Mesothelial cell of epicardium (in vitro differentiated cells): ENCODE measurements at regions not wholly inside any gene's neighbourhood (a gene's known extent, or its start where the extent isn't known, plus 50 kb on each side); places are given as distances from the start of the nearest gene placed in this dataset.

Experiments used
- DNase-seq, 2 experiments: peaks; one replicate each; pipeline ENCODE4 v3.0.0; 2021; ENCODE audit warnings: low spot score in 2 of 2; ENCODE audit not compliant: unreplicated experiment in 2 of 2
- H3K27ac Mint-ChIP-seq: 2 replicates; pipeline ENCODE4 v1.8.0; 2021; ENCODE audit warnings: mixed read lengths
- H3K27me3 Mint-ChIP-seq: 2 replicates; pipeline ENCODE4 v1.8.0; 2021; ENCODE audit warnings: low read depth, mixed read lengths
- H3K36me3 Mint-ChIP-seq: 2 replicates; pipeline ENCODE4 v1.8.0; 2021; ENCODE audit warnings: mixed read lengths
- H3K4me1 Mint-ChIP-seq: 2 replicates; pipeline ENCODE4 v1.8.0; 2021; ENCODE audit warnings: mixed read lengths
- H3K4me3 Mint-ChIP-seq: 2 replicates; pipeline ENCODE4 v1.8.0; 2021; ENCODE audit warnings: mild to moderate bottlenecking, moderate library complexity, mixed read lengths
- H3K9me3 Mint-ChIP-seq: 2 replicates; pipeline ENCODE4 v1.8.0; 2021; ENCODE audit warnings: mixed read lengths
- CTCF ChIP-seq: fragments of 200-600 bp; sonication (generic); IDR thresholded peaks from one replicate; pipeline ENCODE4 v1.5.0; 2021; ENCODE audit warnings: antibody characterized with exemption; ENCODE audit not compliant: unreplicated experiment

- no peak for TF ChIP-seq CTCF
- Mint-ChIP-seq H3K27ac (no peak overlapping the region), H3K36me3 (no peaks in the 10 kb centered on the region), H3K4me3 (no peak overlapping the region), H3K27me3 (peaks cover 4% of the 10 kb centered on the region), H3K9me3 (no peaks in the 10 kb centered on the region), H3K4me1 (no peaks in the 10 kb centered on the region)
- no peak for DNase-seq
Measured at GRCh38 chr15:38853608-38854007, 289.0 kb upstream of the RASGRP1 start.

GRCh38 chr15:38854506-38854905, 289.9 kb upstream of the RASGRP1 start:
- no peak for TF ChIP-seq CTCF
- no peaks in the 10 kb centered on the region for H3K4me1 Mint-ChIP-seq
- no peak overlapping the region for H3K27ac Mint-ChIP-seq
- DNase-seq, result no peak
- no peaks in the 10 kb centered on the region for H3K9me3 Mint-ChIP-seq
- no peak overlapping the region for H3K4me3 Mint-ChIP-seq
- H3K27me3 Mint-ChIP-seq, result peaks cover 4% of the 10 kb centered on the region
- no peaks in the 10 kb centered on the region for H3K36me3 Mint-ChIP-seq

GRCh38 chr15:38857814-38858213, 293.2 kb upstream of the RASGRP1 start:
- H3K4me1 Mint-ChIP-seq, result no peaks in the 10 kb centered on the region
- H3K36me3 Mint-ChIP-seq, result no peaks in the 10 kb centered on the region
- H3K27ac Mint-ChIP-seq, result no peak overlapping the region
- H3K27me3 Mint-ChIP-seq, result peaks cover 4% of the 10 kb centered on the region
- no peaks in the 10 kb centered on the region for H3K9me3 Mint-ChIP-seq
- no peak overlapping the region for H3K4me3 Mint-ChIP-seq
- TF ChIP-seq CTCF, result no peak
- DNase-seq, result no peak

GRCh38 chr15:38859574-38859973, 295.0 kb upstream of the RASGRP1 start:
- Mint-ChIP-seq H3K4me3 (no peak overlapping the region), H3K9me3 (no peaks in the 10 kb centered on the region), H3K36me3 (no peaks in the 10 kb centered on the region), H3K27me3 (peaks cover 4% of the 10 kb centered on the region), H3K4me1 (peaks cover 2% of the 10 kb centered on the region), H3K27ac (no peak overlapping the region)
- TF ChIP-seq CTCF, result no peak
- DNase-seq, result no peak

GRCh38 chr15:38860253-38860652, 295.6 kb upstream of the RASGRP1 start:
- no peaks in the 10 kb centered on the region for H3K9me3 Mint-ChIP-seq
- DNase-seq, result no peak
- H3K27me3 Mint-ChIP-seq, result peaks cover 4% of the 10 kb centered on the region
- H3K27ac Mint-ChIP-seq, result no peak overlapping the region
- no peak for TF ChIP-seq CTCF
- peaks cover 7% of the 10 kb centered on the region for H3K4me1 Mint-ChIP-seq
- H3K4me3 Mint-ChIP-seq, result no peak overlapping the region
- no peaks in the 10 kb centered on the region for H3K36me3 Mint-ChIP-seq

GRCh38 chr15:38860674-38861073, 296.1 kb upstream of the RASGRP1 start:
- Mint-ChIP-seq H3K27ac (no peak overlapping the region), H3K27me3 (peaks cover 3% of the 10 kb centered on the region), H3K4me1 (peaks cover 7% of the 10 kb centered on the region), H3K36me3 (no peaks in the 10 kb centered on the region), H3K4me3 (no peak overlapping the region), H3K9me3 (no peaks in the 10 kb centered on the region)
- no peak for DNase-seq
- no peak for TF ChIP-seq CTCF
